ENCODE measurements at regions not wholly inside any gene's neighbourhood (a gene's known extent, or its start where the extent isn't known, plus 50 kb on each side); places are given as distances from the start of the nearest gene placed in this dataset.
"Not testable (repeated sequence)": the region's sequence is repeated elsewhere in the genome, so short reads cannot be mapped to it uniquely, and the experiment has no call there.

DNA sequence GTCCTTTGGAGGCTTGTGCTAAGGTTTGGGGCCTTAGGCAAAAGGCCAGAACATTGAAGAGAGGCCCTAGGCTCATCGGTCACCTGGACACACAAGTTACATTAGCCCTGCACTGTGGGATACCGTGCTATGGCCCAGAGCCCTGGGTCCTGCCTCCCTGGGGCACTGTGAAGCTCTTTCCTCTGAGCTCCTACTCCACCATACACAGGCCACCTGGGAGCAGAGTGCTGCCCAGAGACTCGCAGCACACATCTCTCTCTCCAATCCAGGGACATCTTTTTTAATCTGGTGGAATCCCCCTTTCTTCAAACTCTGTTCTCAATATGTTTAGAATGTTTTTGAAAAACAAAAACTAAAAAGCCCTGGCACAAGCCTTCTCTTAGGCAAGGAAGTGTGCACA lies 314.2 kb upstream of the RGS6 start:
- DNase-seq: no peak

- no peak for DNase-seq
Measured at GRCh38 chr14:71618716-71619115, 313.5 kb upstream of the RGS6 start.

GRCh38 chr14:71619472-71619871 lies 312.8 kb upstream of the RGS6 start:
- no peak for DNase-seq

DNA sequence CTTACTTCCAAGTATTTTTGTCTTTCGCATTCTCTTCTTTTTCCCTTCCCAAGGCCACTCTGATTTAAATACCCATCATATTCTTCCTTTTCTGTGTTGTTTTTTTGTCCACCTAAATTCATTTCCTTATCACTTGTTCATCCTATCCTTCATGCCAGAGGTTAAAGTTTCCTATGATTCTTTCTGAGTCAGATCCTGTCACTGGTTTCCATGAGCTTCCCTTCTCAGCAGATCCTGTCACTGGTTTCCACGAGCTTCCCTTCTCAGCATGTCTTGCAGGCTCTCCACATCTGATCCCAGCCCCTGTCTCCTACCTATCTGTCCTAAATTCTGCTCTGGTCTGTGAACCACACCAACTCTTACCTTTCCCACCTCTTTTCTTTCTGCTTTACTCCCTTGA lies 311.8 kb upstream of the RGS6 start:
- no peak for DNase-seq

DNA sequence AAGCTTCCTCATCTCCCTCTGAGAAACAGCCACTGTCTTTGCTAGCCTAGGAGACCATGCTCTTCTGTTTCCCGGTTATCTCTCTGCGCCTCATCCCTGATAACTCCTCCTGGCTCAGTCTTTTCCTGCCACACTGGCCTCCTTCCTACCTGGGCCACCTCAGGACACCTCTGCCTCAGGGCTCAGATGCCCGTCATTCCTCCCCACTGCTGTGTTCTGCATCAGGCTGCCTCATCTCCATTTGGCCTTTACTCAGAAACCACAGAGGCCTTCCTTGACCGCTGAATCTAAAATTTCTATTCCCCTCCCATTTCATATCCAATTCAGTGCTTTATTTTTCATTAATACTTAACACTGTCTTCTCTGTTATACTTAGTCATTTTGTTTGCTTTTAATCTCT lies 311.0 kb upstream of the RGS6 start:
- no peak for DNase-seq

GRCh38 chr14:71621980-71622605 lies 310.1 kb upstream of the RGS6 start:
- no peak for DNase-seq

GRCh38 chr14:71623939-71624338 lies 308.3 kb upstream of the RGS6 start:
- DNase-seq: no peak

DNA sequence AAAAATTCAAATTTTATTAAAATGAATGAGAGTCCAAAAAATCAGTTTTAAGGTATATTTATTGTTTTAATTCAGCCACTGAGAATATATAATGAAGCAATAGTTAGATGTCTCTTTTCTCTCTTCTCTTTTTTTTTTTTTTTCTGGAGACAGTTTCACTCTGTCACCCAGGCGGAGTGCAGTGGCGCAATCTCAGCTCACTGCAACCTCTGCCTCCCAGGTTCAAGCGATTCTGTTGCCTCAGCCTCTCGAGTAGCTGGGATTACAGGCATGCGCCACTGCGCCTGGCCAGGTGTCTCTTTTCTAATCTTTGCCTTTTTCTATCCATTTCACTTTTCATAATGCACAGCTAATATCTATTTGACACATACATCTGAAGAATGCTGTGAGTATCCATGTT lies 307.1 kb upstream of the RGS6 start:
- DNase-seq: no peak

GRCh38 chr14:71625891-71626701 lies 306.1 kb upstream of the RGS6 start:
- DNase-seq: no peak

DNA sequence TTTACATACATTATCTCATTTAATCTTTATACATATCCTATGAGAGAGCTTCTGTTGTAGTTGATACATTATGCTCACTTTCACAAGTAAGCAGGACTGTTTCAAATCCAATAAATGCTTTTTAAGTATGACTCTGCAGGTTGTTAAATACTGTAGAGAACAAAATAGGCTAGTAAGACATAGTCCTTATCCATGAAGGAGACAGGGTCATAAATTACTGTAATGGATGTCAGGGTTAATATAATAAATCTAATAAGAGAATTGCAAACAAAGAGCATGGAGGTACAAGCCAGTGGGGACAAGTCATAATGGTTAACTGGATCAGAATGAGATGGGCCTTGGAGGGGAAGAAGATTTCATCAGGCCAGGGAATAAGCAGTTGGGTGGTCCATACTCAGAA lies 303.8 kb upstream of the RGS6 start:
- no peak for DNase-seq

- no peak for DNase-seq
Measured at GRCh38 chr14:71629250-71629649, 303.0 kb upstream of the RGS6 start.

DNA sequence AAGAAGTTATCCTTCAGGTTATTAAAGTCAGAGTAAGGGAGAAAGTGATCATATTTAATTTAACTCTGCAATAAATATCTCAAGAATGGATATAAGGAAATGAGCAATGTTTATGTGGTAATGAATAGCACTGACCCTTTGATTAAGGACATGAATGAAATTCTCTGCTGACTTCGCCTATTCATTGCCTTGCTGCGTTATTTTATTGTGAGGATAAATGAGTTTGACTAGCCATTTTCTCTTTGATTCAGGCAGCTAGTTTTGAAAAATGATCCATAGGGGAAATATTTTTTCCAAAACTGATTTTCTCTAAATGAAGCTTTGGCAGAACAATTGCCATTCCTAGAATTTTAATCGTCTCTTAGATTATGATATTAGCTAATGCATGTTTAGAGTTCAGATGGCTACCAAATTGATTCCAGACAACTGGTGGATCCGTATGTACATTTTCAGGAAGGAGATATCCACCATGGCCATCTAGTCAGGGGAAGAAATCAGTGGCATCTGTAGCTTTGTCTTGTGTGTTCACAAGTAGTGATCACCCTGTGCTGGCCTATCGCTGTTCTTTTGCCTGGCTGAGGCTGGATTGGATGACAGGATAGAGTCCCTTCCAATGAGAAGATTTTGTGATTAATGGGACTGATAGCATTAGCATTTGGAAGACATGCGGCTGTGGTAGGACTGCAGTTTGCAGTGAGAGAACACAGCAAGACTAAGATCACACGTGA lies 302.3 kb upstream of the RGS6 start:
- DNase-seq: no peak

DNA sequence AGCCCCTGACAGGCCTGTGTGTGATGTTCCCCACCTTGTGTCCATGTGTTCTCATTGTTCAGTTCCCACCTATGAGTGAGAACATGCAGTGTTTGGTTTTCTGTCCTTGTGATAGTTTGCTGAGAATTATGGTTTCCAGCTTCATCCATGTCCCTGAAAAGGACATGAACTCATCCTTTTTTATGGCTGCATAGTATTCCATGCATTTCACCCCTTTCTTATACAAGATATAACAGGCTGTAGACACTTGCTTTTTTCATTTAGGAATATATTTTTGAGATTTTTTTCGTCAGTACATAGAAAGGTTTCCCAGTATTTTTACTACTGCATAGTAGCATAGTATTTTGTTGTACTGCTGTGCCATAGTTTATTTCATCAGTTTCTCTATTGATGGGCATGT lies 301.2 kb upstream of the RGS6 start:
- not testable (repeated sequence) for DNase-seq

GRCh38 chr14:71632440-71632946 lies 299.7 kb upstream of the RGS6 start:
- no peak for DNase-seq

DNA sequence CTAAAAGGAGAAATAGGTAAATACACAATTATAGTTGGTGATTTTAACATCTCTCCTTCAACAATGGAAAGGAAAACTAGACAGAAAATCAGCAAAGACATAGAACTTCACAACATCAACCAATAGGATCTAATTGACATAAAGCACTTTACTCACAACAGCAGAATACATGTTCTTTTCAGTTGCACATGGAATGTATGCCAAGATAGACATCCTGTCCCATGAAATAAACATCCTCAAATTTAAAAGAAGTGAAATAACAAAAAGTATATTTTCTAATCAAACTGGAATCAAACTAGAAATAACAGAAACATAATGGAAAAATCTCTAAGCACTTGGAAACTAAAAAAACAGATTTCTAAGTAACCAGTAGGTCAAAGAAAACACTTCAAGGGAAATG lies 296.2 kb upstream of the RGS6 start:
- DNase-seq: no peak

GRCh38 chr14:71636820-71637471 lies 295.3 kb upstream of the RGS6 start:
- no peak for DNase-seq

DNA sequence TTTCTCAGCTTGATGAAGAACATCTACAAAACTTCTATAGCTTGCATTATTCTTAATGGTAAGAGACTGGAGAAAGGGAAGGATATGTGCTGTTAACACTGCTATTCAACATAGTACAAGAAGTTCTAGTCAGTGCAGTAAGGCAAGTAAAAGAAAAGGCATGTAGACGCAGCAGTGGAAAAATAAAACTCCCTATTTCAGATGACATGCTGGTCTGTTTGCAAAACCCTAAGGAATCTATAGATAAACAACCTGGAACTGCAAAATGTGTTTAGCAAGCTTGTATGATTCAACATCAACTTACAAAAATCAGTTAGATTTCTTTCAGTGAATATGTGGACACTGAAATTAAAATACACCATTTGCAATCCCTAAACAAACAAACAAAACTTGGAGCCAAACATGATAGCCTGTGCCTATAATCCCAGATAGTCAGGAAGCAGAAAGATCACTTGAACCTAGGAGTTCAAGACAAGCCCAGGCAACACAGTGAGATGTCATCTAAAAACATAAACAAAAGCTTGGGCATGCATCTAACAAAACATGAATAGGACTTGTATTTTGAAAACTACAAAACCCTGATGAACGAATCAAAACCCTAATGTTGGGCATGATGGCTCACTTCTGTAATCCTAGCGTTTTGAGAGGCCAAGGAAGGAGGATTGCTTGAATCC lies 293.6 kb upstream of the RGS6 start:
- no peak for DNase-seq

- no peak for DNase-seq
Measured at GRCh38 chr14:71642715-71643114, 289.5 kb upstream of the RGS6 start.

DNA sequence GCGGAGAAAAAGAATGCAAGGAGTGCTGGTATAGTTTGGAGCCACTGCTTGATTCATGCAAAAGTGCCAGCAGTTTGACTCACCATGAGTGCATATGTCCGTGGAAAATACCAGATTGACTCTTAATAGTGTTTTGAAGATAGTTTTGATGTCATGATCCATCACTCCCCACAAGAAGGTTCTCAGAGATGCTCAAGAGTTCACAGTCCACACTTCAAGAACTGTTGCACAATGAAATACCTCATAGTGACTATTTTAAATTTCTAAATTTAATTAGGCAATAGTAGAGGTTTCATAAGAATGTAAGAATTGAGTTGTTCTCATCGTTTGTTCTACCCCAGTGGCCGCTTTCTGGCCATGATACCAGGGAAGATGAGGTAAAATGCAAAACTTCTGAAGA lies 286.6 kb upstream of the RGS6 start:
- DNase-seq: no peak

- no peak for DNase-seq
Measured at GRCh38 chr14:71646518-71646917, 285.7 kb upstream of the RGS6 start.

- no peak for DNase-seq
Measured at GRCh38 chr14:71647086-71647784, 285.0 kb upstream of the RGS6 start.

DNA sequence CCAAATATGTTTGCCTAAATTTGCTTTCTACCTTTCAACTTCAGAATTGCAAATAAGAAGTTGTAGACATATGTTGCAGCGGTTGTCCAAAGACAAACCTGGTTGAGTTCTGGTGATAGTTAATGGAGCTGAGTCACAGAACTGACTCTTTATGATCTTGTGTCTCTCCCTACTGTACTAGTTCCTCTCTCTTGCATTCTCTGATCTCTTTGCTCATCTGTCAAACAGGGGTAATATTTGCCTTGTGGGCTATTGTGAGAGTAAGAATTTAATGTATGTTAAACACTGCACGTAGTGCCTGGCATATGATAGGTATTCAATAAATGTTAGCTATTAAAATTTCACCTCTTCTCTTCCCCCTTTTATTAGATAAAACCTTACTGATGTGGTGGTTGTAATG lies 283.5 kb upstream of the RGS6 start:
- no peak for DNase-seq
